ENCODE measurements at regions not wholly inside any gene's neighbourhood (a gene's known extent, or its start where the extent isn't known, plus 50 kb on each side); places are given as distances from the start of the nearest gene placed in this dataset.

DNA sequence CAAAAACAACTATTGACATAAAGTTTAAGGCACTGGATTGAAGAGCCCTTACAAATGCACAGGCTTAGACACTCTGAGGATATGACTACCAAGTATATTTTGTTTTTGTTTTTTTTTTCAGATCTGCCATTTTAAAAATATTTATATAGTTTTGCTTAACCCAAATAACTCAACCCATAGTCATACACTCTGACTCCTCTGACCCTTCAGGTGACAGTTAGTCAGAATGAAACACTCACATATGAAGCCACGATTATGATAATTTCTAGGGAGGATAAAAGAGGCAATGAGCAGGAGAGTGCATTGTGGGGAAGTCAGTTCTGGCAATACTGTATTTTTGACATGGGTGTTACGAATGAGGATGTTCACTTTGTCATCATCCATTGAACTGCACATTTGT lies 774.7 kb downstream of the MECOM start:
- no peak overlapping the region for H3K4me3 ChIP-seq (ENCODE audit: low read depth, low read length)
- TF ChIP-seq, protein P1, sequence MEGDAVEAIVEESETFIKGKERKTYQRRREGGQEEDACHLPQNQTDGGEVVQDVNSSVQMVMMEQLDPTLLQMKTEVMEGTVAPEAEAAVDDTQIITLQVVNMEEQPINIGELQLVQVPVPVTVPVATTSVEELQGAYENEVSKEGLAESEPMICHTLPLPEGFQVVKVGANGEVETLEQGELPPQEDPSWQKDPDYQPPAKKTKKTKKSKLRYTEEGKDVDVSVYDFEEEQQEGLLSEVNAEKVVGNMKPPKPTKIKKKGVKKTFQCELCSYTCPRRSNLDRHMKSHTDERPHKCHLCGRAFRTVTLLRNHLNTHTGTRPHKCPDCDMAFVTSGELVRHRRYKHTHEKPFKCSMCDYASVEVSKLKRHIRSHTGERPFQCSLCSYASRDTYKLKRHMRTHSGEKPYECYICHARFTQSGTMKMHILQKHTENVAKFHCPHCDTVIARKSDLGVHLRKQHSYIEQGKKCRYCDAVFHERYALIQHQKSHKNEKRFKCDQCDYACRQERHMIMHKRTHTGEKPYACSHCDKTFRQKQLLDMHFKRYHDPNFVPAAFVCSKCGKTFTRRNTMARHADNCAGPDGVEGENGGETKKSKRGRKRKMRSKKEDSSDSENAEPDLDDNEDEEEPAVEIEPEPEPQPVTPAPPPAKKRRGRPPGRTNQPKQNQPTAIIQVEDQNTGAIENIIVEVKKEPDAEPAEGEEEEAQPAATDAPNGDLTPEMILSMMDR (IDR thresholded peaks at IDR 0.05; ENCODE audit: control insufficient read depth, extremely low read depth, insufficient read depth) = no peak
- no peak for DNase-seq (ENCODE audit: low read depth)

- TF ChIP-seq, protein P1 (IDR thresholded peaks at IDR 0.05; ENCODE audit: control insufficient read depth, extremely low read depth, insufficient read depth) = no peak
Measured at GRCh38 chr3:168885028-168885427, 778.5 kb downstream of the MECOM start.

DNA sequence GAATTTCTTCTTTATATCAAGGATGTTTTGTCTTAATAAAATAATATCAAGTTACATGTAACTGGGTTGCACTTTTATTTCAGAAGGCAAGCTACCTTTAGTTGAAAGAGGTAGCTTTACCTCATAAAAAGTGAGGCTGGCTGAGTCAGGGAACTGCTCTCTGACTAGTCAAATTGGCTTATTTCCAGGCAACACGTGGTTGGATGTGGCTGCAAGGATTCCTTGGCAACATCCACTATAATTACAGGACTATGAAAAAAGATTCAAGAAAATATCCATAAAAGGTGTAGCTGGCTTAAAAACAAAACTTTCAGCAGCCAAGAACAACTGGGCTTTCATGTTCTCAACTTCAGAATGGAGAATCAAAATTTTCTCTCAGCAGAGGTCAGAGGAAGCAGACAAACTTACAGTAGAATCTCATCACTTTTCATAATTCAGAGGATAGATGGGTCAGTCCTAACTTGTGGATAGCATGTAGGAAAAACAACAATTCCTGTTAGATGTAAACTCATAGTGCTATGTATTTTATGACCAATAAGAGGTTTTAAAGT lies 779.1 kb downstream of the MECOM start:
- TF ChIP-seq, protein P1 (IDR thresholded peaks at IDR 0.05; ENCODE audit: control insufficient read depth, extremely low read depth, insufficient read depth) = no peak
- peak; percentile 81 for DNase-seq (ENCODE audit: low read depth)
- H3K4me3 ChIP-seq (ENCODE audit: low read depth, low read length) = no peak overlapping the region

More at GRCh38 chr3:168885028-168885427, 778.5 kb downstream of the MECOM start:
- DNase-seq (ENCODE audit: low read depth) = no peak
- H3K4me3 ChIP-seq (ENCODE audit: low read depth, low read length) = no peak overlapping the region

GRCh38 chr3:168883145-168883544 lies 780.4 kb downstream of the MECOM start:
- no peak overlapping the region for H3K4me3 ChIP-seq (ENCODE audit: low read depth, low read length)
- no peak for DNase-seq (ENCODE audit: low read depth)
- TF ChIP-seq, protein P1 (IDR thresholded peaks at IDR 0.05; ENCODE audit: control insufficient read depth, extremely low read depth, insufficient read depth) = no peak

DNA sequence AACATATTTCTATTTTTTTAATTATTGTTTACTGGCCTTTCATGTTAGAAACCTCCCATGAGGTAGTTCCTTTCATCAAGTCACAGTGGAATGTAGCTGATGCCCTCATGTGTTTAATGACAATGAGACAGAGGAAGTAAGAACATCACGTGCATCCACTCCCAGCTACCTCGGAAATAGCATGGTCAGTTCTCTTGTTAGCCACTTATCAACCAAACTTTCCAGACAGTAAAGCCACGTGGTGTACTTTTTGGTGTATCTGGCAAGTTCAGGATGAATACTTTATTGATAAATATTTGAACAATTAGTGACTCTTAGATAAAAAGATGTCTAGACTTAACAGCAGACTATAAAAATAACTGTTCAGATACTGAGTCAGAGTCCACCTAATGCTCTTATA lies 781.7 kb downstream of the MECOM start:
- H3K4me3 ChIP-seq (ENCODE audit: low read depth, low read length) = no peak overlapping the region
- peak; percentile 37 for DNase-seq (ENCODE audit: low read depth)
- TF ChIP-seq, protein P1 (IDR thresholded peaks at IDR 0.05; ENCODE audit: control insufficient read depth, extremely low read depth, insufficient read depth) = no peak

DNA sequence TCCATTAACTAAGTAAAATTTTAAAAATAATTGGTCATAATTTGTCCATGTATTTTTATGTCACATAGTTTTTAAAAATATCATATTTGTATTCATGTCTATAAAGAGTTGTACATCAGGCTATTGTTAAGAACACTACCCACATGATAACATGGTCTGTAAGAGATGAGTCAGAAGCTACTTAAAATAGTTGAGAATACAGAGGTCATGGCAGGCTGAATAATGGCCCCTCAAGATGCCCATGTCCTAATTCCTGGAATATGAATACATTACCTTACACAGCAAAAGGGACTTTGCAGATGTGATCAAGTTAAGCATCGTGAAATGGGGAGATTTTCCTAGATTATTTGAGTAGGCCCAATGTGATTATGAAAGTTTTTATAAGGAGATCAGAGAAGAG lies 782.9 kb upstream of the GOLIM4 start:
- DNase-seq (ENCODE audit: low read depth) = no peak
- TF ChIP-seq, protein P1 (IDR thresholded peaks at IDR 0.05; ENCODE audit: control insufficient read depth, extremely low read depth, insufficient read depth) = no peak
- no peak overlapping the region for H3K4me3 ChIP-seq (ENCODE audit: low read depth, low read length)

GRCh38 chr3:168877899-168878298 lies 782.2 kb upstream of the GOLIM4 start:
- TF ChIP-seq, protein P1 (IDR thresholded peaks at IDR 0.05; ENCODE audit: control insufficient read depth, extremely low read depth, insufficient read depth) = no peak
- DNase-seq (ENCODE audit: low read depth) = peak; percentile 92
- H3K4me3 ChIP-seq (ENCODE audit: low read depth, low read length) = no peak overlapping the region
